ENCODE measurements at regions not wholly inside any gene's neighbourhood (a gene's known extent, or its start where the extent isn't known, plus 50 kb on each side); places are given as distances from the start of the nearest gene placed in this dataset.
"Not testable (repeated sequence)": the region's sequence is repeated elsewhere in the genome, so short reads cannot be mapped to it uniquely, and the experiment has no call there.

- not testable (repeated sequence) for TF ChIP-seq POLR2A, CTCF (IDR thresholded peaks at IDR 0.05)
These were observed 237.7 kb downstream of the RND3 start for GRCh38 chr2:150249735-150250134.
